AG04449 (cell line): ENCODE measurements at regions not wholly inside any gene's neighbourhood (a gene's known extent, or its start where the extent isn't known, plus 50 kb on each side); places are given as distances from the start of the nearest gene placed in this dataset.

Experiments used
- CTCF ChIA-PET: fragments of 350-600 bp; formaldehyde crosslinking; extraction: SDS; loops from one replicate; lab custom pipeline; 2021; ENCODE audit warnings: antibody characterized with exemption; lab: Yijun Ruan, JAX
- POLR2A ChIA-PET: fragments of 400-600, 350-600 bp; formaldehyde crosslinking; extraction: SDS; loops from one replicate; lab custom pipeline; 2020; ENCODE audit warnings: antibody characterized with exemption, inconsistent platforms; lab: Yijun Ruan, JAX
- DNase-seq: peaks from one replicate; pipeline ENCODE4 v3.0.0-alpha.2; 2010; ENCODE audit warnings: low read depth, low spot score
- H3K4me3 ChIP-seq: 2 replicates; pipeline ENCODE4 v1.5.1; 2011; ENCODE audit warnings: low read depth, mild to moderate bottlenecking, control low read depth, low read length
- TF ChIP-seq, protein P1 (sequence below): IDR thresholded peaks from one replicate; pipeline ENCODE4 v1.5.1; 2011; ENCODE audit warnings: mild to moderate bottlenecking, moderate library complexity, low read length, control low read depth, inconsistent platforms; ENCODE audit not compliant: insufficient read depth; ENCODE audit errors: missing control alignments

- no peak overlapping the region for H3K4me3 ChIP-seq
- TF ChIP-seq, protein P1, sequence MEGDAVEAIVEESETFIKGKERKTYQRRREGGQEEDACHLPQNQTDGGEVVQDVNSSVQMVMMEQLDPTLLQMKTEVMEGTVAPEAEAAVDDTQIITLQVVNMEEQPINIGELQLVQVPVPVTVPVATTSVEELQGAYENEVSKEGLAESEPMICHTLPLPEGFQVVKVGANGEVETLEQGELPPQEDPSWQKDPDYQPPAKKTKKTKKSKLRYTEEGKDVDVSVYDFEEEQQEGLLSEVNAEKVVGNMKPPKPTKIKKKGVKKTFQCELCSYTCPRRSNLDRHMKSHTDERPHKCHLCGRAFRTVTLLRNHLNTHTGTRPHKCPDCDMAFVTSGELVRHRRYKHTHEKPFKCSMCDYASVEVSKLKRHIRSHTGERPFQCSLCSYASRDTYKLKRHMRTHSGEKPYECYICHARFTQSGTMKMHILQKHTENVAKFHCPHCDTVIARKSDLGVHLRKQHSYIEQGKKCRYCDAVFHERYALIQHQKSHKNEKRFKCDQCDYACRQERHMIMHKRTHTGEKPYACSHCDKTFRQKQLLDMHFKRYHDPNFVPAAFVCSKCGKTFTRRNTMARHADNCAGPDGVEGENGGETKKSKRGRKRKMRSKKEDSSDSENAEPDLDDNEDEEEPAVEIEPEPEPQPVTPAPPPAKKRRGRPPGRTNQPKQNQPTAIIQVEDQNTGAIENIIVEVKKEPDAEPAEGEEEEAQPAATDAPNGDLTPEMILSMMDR: no peak
- POLR2A ChIA-PET: no interaction called here
- DNase-seq: no peak
- CTCF ChIA-PET: no interaction called here
Observed at GRCh38 chr14:30158299-30158698, 230.7 kb upstream of the PRKD1 start.

DNA sequence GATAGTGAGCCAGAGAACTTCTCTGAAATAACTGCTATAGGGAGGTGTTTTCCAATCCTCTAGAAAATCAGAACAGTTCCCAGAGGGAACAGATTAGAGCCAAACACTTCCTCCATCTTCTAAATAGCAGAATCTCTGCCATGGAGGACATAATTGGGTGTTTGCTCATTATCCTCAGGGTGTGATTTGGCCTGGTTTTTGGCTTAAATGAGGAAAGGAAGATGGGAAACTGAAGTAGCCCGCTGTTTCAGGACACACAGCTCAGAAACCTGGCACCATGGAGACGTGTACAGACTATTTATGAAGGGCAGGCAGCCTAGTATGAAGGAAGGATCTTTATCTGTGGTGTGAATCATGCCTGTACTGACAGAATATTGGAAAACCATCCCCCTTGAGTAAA lies 231.7 kb upstream of the PRKD1 start:
- ChIA-PET CTCF (no interaction called here), POLR2A (no interaction called here)
- TF ChIP-seq, protein P1: no peak
- no peak overlapping the region for H3K4me3 ChIP-seq
- DNase-seq: no peak

DNA sequence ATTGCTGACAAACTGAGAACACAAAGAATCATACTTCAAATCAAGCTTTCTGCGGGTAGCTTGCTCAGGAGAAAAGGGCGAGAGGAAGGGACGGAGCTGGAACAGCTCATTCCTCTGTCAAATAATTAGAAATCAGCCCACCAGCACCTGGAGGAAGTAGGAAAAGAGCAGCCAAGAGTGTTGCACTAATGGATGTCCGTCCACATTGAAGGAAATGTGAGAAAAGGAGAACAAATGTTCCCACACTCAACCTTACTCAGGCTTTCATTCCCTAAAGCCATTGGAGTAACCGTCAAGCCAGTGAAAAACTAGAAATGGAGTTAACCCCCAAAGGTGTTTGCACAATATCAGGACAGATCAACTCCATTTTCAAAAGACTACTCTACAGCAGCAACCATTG lies 233.0 kb upstream of the PRKD1 start:
- DNase-seq: no peak
- no peak overlapping the region for H3K4me3 ChIP-seq
- ChIA-PET CTCF (no interaction called here), POLR2A (no interaction called here)
- TF ChIP-seq, protein P1: no peak

DNA sequence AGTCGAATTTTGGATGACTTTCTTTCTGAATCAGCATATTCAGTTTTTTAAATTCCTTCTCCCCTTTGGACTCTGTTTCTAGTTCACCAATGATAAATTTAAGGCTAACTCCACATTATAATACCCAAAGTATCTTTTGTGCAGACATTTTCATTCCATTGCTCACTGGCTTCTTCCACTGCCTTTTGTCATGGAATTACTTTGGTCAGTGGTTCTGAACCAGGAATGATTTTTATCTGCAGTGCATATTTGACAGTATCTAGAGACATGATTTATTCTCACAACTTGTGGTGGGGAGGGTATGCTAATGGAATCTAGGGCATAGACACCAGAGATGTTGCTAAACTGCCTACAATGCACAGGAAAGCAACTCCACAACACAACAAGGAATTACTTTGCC lies 234.4 kb upstream of the PRKD1 start:
- no peak for DNase-seq
- H3K4me3 ChIP-seq: no peak overlapping the region
- ChIA-PET POLR2A (no interaction called here), CTCF (no interaction called here)
- TF ChIP-seq, protein P1: no peak

GRCh38 chr14:30165255-30165654 lies 237.6 kb upstream of the PRKD1 start:
- no peak overlapping the region for H3K4me3 ChIP-seq
- POLR2A ChIA-PET: no interaction called here
- CTCF ChIA-PET: no interaction called here
- DNase-seq: no peak
- TF ChIP-seq, protein P1: no peak

DNA sequence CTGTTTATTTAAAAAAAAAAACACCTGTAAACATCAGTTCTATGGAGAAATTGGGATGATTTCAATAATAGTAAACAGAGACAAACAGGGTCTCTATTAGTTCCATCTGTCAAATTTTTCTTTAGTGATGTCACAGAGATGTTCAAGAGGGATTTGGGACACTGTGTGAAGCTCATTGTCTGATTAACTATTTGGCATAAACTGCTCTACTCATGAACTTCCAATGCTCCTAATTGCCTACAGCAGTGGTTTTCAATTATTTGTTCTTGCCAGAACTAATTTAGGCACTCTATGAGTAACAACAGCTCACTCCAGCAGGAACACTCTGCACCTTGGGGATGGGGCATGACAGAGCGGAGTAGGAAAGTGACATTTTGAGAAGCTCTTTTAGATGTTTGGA lies 250.1 kb upstream of the PRKD1 start:
- TF ChIP-seq, protein P1: no peak
- DNase-seq: no peak
- CTCF ChIA-PET: interaction anchor here (0.5 to 1.2 kb wide), 2 partner anchors 11 to 14 kb away, joined by 3 to 4 read pairs; no protein-coding TSS in a partner anchor
- no peak overlapping the region for H3K4me3 ChIP-seq
- POLR2A ChIA-PET: no interaction called here
